Caco-2 (cell line): ENCODE measurements at regions not wholly inside any gene's neighbourhood (a gene's known extent, or its start where the extent isn't known, plus 50 kb on each side); places are given as distances from the start of the nearest gene placed in this dataset.

Experiments used
- BruUV-seq: library from RNA; stranded (reverse); fragments of 400-500 nt; replicated peaks from 2 replicates; lab custom pipeline; 2021; lab: Mats Ljungman, UMichigan
- CTCF ChIA-PET: fragments of 300-600 bp; sonication (Branson Sonifier 250); formaldehyde crosslinking; loops from one replicate; lab custom pipeline; 2022; ENCODE audit warnings: antibody characterized with exemption; lab: Charles Lee
- POLR2A ChIA-PET: fragments of 300-600 bp; sonication (Branson Sonifier 250); formaldehyde crosslinking; loops from one replicate; lab custom pipeline; 2022; ENCODE audit warnings: antibody characterized with exemption; lab: Charles Lee
- DNase-seq, 2 experiments: peaks; one replicate each; pipeline versions ENCODE4 v3.0.0 to v3.0.0-alpha.2; 2020 to 2022
- H3K27me3 ChIP-seq: replicated peaks from 2 replicates; pipeline ENCODE4 v1.6.0; 2011; ENCODE audit warnings: low read length; ENCODE audit not compliant: control insufficient read depth, insufficient read depth
- H3K36me3 ChIP-seq: 2 replicates; pipeline ENCODE4 v1.5.1; 2011; ENCODE audit warnings: low read length; ENCODE audit not compliant: control insufficient read depth, insufficient read depth
- H3K4me1 ChIP-seq: fragments of 250-450 bp; sonication (Bioruptor Pico); 2 replicates; pipeline ENCODE4 v1.5.1; 2020; ENCODE audit warnings: mild to moderate bottlenecking
- H3K4me3 ChIP-seq: 2 replicates; pipeline ENCODE4 v1.5.1; 2011; ENCODE audit warnings: low read depth, mild to moderate bottlenecking, control low read depth, low read length
- H3K9me3 ChIP-seq: fragments of 250-450 bp; sonication (Bioruptor Pico); 2 replicates; pipeline ENCODE4 v1.5.1; 2020; ENCODE audit warnings: mild to moderate bottlenecking, moderate library complexity
- H3K27ac Mint-ChIP-seq: one replicate; pipeline ENCODE4 v1.8.0; 2022; ENCODE audit warnings: mixed read lengths; ENCODE audit not compliant: unreplicated experiment
- H3K27me3 Mint-ChIP-seq: one replicate; pipeline ENCODE4 v1.8.0; 2022; ENCODE audit warnings: mixed read lengths; ENCODE audit not compliant: insufficient read depth, unreplicated experiment
- H3K36me3 Mint-ChIP-seq: one replicate; pipeline ENCODE4 v1.8.0; 2022; ENCODE audit warnings: mild to moderate bottlenecking, mixed read lengths; ENCODE audit not compliant: insufficient read depth, unreplicated experiment
- H3K4me1 Mint-ChIP-seq: one replicate; pipeline ENCODE4 v1.8.0; 2022; ENCODE audit warnings: low read depth, mixed read lengths; ENCODE audit not compliant: unreplicated experiment
- H3K4me3 Mint-ChIP-seq: one replicate; pipeline ENCODE4 v1.8.0; 2022; ENCODE audit warnings: mild to moderate bottlenecking, moderate library complexity, mixed read lengths; ENCODE audit not compliant: unreplicated experiment
- H3K9me3 Mint-ChIP-seq: one replicate; pipeline ENCODE4 v1.8.0; 2022; ENCODE audit warnings: mixed read lengths; ENCODE audit not compliant: unreplicated experiment
- CTCF ChIP-seq, 2 experiments: fragments of 200-600 bp in 1 of 2; IDR thresholded peaks; 1 replicate in 1 of 2; 2 replicates in 1 of 2; pipeline versions ENCODE4 v1.5.1 to v1.8.0; 2011 to 2022; ENCODE audit warnings: antibody characterized with exemption in 1 of 2, control low read depth in 1 of 2, inconsistent platforms in 1 of 2, low read depth in 1 of 2, low read length in 1 of 2, mild to moderate bottlenecking in 1 of 2, moderate library complexity in 1 of 2; ENCODE audit not compliant: insufficient read depth in 1 of 2, severe bottlenecking in 1 of 2, unreplicated experiment in 1 of 2
- intact Hi-C: fragments of 100-400 bp; cut with micrococcal nuclease; formaldehyde crosslinking; loops from one replicate; pipeline ENCODE4 v1.10.0; 2022; ENCODE audit not compliant: unreplicated experiment

DNA sequence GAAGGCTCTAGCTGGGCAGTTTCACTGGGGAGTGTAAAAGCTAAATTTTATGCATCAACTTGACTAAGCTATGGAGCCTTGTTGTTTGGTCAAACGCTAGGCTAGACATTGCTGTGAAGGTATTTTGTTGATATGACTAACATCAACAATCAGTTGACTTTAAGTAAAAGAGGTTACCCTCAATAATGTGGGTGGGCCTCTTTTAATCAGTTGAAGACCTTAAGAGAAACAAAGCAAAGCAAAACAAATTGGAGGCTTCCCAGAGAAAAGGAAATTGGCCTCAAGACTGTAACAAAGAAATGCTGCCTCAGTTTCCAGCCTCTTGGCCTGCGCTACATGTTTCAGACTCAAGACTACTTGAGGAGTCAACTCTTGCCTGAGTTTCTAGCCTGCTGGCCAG is 50.0 kb upstream of the TSC22D1 start:
- no peaks in the 10 kb centered on the region; the same call in 1 of the 2 replicates for H3K9me3 ChIP-seq
- DNase-seq: no peak
- no peaks in the 10 kb centered on the region for H3K27me3 ChIP-seq
- no peak overlapping the region for H3K27ac Mint-ChIP-seq
- no peak overlapping the region for H3K4me3 Mint-ChIP-seq
- intact Hi-C loops: no loop called here
- H3K36me3 Mint-ChIP-seq: no peaks in the 10 kb centered on the region
- CTCF ChIA-PET: no interaction called here
- H3K4me1 Mint-ChIP-seq: peaks cover 16% of the 10 kb centered on the region
- BruUV-seq: no TSS peak
- H3K4me3 ChIP-seq: no peak overlapping the region
- H3K9me3 Mint-ChIP-seq: peaks cover 20% of the 10 kb centered on the region
- no peaks in the 10 kb centered on the region for H3K36me3 ChIP-seq
- POLR2A ChIA-PET: no interaction called here
- no peak for TF ChIP-seq CTCF (IDR thresholded peaks at IDR 0.05; ENCODE audit: insufficient read depth in 1 of 2, low read depth in 1 of 2, low read length in 1 of 2, severe bottlenecking in 1 of 2, unreplicated experiment in 1 of 2)
- H3K27me3 Mint-ChIP-seq: no peaks in the 10 kb centered on the region
- H3K4me1 ChIP-seq: peaks cover 6% of the 10 kb centered on the region; the same call in 1 of the 2 replicates
